Neutrophil (primary cell): ENCODE measurements at regions not wholly inside any gene's neighbourhood (a gene's known extent, or its start where the extent isn't known, plus 50 kb on each side); places are given as distances from the start of the nearest gene placed in this dataset.

ENCODE experiments used
- H3K27ac ChIP-seq: fragments of 200-600 bp; sonication (generic); 2 replicates; pipeline ENCODE4 v1.5.1; 2016; ENCODE audit warnings: mild to moderate bottlenecking, moderate library complexity
- H3K27me3 ChIP-seq: fragments of 200-600 bp; sonication (generic); 2 replicates; pipeline ENCODE4 v1.6.0; 2016; ENCODE audit warnings: mild to moderate bottlenecking
- H3K36me3 ChIP-seq: fragments of 200-600 bp; sonication (generic); 2 replicates; pipeline ENCODE4 v1.5.1; 2017
- H3K4me1 ChIP-seq, 2 experiments: fragments of 200-600 bp in 1 of 2; sonication (generic) in 1 of 2; 1 replicate in 1 of 2; 2 replicates in 1 of 2; pipeline versions ENCODE4 v1.5.1 to v1.6.1; 2013 to 2016; ENCODE audit warnings: low read depth in 1 of 2, low read length in 1 of 2, mild to moderate bottlenecking in 1 of 2, moderate library complexity in 1 of 2; ENCODE audit not compliant: control insufficient read depth in 1 of 2, insufficient read depth in 1 of 2
- H3K4me3 ChIP-seq, 2 experiments: fragments of 200-600 bp in 1 of 2; sonication (generic) in 1 of 2; 1 replicate in 1 of 2; 2 replicates in 1 of 2; pipeline ENCODE4 v1.5.1; 2013 to 2016; ENCODE audit warnings: low read depth in 1 of 2, low read length in 1 of 2, mild to moderate bottlenecking in 1 of 2, moderate library complexity in 1 of 2
- H3K9me3 ChIP-seq: fragments of 200-600 bp; sonication (generic); 2 replicates; pipeline ENCODE4 v1.5.1; 2016
- CTCF ChIP-seq: fragments of 200-600 bp; sonication (generic); IDR thresholded peaks from 2 replicates; pipeline ENCODE4 v1.5.1; 2016; ENCODE audit warnings: antibody characterized with exemption

GRCh38 chr2:60079562-60079961 is 473.9 kb downstream of the BCL11A start:
- Histone ChIP-seq H3K9me3 (no peaks in the 10 kb centered on the region), H3K4me3 (no peak overlapping the region), H3K27me3 (no peaks in the 10 kb centered on the region), H3K36me3 (no peaks in the 10 kb centered on the region), H3K27ac (no peak overlapping the region), H3K4me1 (no peaks in the 10 kb centered on the region)
- no peak for TF ChIP-seq CTCF

GRCh38 chr2:60075048-60075447 is 478.4 kb downstream of the BCL11A start:
- Histone ChIP-seq H3K9me3 (no peaks in the 10 kb centered on the region), H3K4me1 (no peaks in the 10 kb centered on the region), H3K36me3 (no peaks in the 10 kb centered on the region), H3K4me3 (no peak overlapping the region), H3K27me3 (no peaks in the 10 kb centered on the region), H3K27ac (no peak overlapping the region)
- TF ChIP-seq CTCF, result no peak

GRCh38 chr2:60073201-60073600 is 480.3 kb downstream of the BCL11A start:
- Histone ChIP-seq H3K4me3 (no peak overlapping the region), H3K27me3 (no peaks in the 10 kb centered on the region), H3K27ac (no peak overlapping the region), H3K9me3 (no peaks in the 10 kb centered on the region), H3K36me3 (no peaks in the 10 kb centered on the region), H3K4me1 (no peaks in the 10 kb centered on the region)
- no peak for TF ChIP-seq CTCF

GRCh38 chr2:60072609-60073008 is 480.8 kb downstream of the BCL11A start:
- no peak for TF ChIP-seq CTCF
- Histone ChIP-seq H3K9me3 (no peaks in the 10 kb centered on the region), H3K27ac (no peak overlapping the region)

GRCh38 chr2:60071490-60071831 is 482.0 kb downstream of the BCL11A start:
- TF ChIP-seq CTCF, result no peak

More at GRCh38 chr2:60072609-60073008, 480.8 kb downstream of the BCL11A start:
- Histone ChIP-seq H3K27me3 (no peaks in the 10 kb centered on the region), H3K4me1 (no peaks in the 10 kb centered on the region), H3K4me3 (no peak overlapping the region), H3K36me3 (no peaks in the 10 kb centered on the region)

More at GRCh38 chr2:60071490-60071831, 482.0 kb downstream of the BCL11A start:
- Histone ChIP-seq H3K4me1 (no peaks in the 10 kb centered on the region), H3K27ac (no peak overlapping the region), H3K27me3 (no peaks in the 10 kb centered on the region), H3K4me3 (no peak overlapping the region), H3K36me3 (no peaks in the 10 kb centered on the region), H3K9me3 (no peaks in the 10 kb centered on the region)
